ENCODE measurements at regions not wholly inside any gene's neighbourhood (a gene's known extent, or its start where the extent isn't known, plus 50 kb on each side); places are given as distances from the start of the nearest gene placed in this dataset.

DNA sequence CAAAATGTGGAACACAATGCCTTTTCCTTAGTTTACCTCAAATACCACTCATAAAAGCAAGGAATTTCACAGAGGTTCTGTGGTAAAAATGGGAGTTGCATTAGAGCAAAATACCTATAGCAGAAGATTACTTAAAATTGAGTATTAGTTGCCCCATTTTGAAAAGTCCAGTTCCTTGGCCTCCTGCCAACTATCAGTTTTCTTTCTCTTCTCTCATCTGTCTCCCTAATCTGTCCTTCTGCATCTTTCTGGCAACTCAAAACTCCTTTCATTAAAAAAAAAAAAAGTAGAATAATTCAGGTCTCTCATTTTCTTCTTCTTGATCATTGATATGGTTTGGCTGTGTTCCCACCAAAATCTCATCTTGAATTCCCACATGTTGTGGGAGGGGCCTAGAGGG, 127.3 kb downstream of the ATP23 start:
- TF ChIP-seq CTCF (IDR thresholded peaks at IDR 0.05; ENCODE audit: low read depth, low read length): no peak
- DNase-seq (ENCODE audit: low read depth in 2 of 2): peak in 1 of 2 donors; percentile 8
- H3K4me3 ChIP-seq (replicated peaks in 1 of 2; ENCODE audit: low read depth in 2 of 2, low read length in 2 of 2): no peak overlapping the region

DNA sequence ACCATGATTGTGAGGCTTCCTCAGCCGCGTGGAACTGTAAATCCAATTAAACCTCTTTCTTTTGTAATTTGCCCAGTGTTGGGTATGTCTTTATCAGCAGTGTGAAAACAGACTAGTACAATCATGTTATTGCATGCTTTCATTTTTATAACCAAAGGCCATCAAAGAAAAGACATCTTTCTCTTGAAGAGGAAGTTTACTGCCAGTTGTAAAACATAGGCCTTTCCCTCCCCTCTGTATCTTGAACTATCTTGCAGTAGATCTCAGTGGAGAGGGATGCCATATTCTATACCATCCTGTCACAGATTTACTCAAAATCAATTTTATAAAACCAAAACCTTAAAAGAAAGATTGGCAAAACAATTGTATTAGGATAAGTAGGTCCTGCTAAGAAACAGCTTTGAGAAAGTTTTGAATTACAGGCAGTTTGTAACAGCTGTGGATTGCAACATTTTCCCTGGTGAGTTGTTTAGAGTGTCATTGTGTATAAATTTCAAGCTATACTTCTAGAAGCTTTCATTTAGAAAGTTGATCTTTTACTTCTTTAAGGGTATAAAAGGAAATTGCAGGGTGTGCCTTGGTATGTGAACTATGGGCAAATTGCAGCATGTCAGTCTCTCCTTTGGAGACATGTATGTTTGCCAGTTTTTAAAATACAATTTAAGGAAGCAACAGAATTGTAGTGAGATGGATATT, 128.0 kb downstream of the ATP23 start:
- TF ChIP-seq CTCF (IDR thresholded peaks at IDR 0.05; ENCODE audit: low read depth, low read length): no peak
- H3K4me3 ChIP-seq (replicated peaks in 1 of 2; ENCODE audit: low read depth in 2 of 2, low read length in 2 of 2): no peak overlapping the region
- DNase-seq (ENCODE audit: low read depth in 2 of 2): peak; percentile 11 to 55

DNA sequence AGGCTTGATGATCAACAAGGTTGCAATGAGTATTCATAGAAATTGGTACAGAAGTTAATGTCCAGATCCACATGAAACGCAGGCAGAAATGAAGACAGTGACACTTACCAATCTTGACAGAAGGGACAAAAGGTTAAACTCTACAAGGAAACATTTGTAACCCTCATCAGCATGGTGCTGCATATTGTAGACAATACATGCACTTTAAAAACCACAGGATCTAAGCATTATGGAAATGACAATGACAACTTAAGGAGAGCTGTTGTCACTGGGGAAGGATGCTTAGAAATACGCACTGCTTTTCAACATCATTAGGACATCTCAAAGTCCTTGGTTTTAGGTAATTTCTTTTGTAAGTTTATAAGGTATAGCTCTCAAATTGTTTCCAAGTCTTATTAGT, 130.6 kb downstream of the ATP23 start:
- TF ChIP-seq CTCF (IDR thresholded peaks at IDR 0.05; ENCODE audit: low read depth, low read length): no peak
- H3K4me3 ChIP-seq (replicated peaks in 1 of 2; ENCODE audit: low read depth in 2 of 2, low read length in 2 of 2): no peak overlapping the region
- no peak for DNase-seq (ENCODE audit: low read depth in 2 of 2)

DNA sequence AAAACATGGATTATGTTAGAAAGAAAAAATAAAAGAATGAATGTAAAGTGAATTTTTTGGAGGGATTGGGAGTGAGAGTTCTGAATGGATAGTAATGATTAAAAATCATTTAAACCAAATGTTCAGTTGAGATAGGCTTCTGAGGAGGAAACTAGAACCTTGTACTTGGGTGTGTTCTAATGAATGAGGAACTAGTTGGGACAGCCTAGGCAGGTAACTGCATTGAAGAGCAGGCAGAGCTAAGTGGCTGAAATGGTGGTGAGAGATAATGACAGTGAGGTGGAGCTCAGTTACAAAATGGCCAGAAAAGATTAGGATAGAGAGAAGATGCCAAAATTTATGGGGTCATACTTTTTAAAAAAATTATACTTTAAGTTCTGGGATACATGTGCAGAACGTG, 132.9 kb downstream of the ATP23 start:
- no peak overlapping the region for H3K4me3 ChIP-seq (replicated peaks in 1 of 2; ENCODE audit: low read depth in 2 of 2, low read length in 2 of 2)
- no peak for TF ChIP-seq CTCF (IDR thresholded peaks at IDR 0.05; ENCODE audit: low read depth, low read length)
- DNase-seq (ENCODE audit: low read depth in 2 of 2): no peak

- DNase-seq (ENCODE audit: low read depth in 2 of 2): no peak
- H3K4me3 ChIP-seq (replicated peaks in 1 of 2; ENCODE audit: low read depth in 2 of 2, low read length in 2 of 2): no peak overlapping the region
- TF ChIP-seq CTCF (IDR thresholded peaks at IDR 0.05; ENCODE audit: low read depth, low read length): no peak
Observed at GRCh38 chr12:58079806-58080205, 138.4 kb downstream of the ATP23 start.

DNA sequence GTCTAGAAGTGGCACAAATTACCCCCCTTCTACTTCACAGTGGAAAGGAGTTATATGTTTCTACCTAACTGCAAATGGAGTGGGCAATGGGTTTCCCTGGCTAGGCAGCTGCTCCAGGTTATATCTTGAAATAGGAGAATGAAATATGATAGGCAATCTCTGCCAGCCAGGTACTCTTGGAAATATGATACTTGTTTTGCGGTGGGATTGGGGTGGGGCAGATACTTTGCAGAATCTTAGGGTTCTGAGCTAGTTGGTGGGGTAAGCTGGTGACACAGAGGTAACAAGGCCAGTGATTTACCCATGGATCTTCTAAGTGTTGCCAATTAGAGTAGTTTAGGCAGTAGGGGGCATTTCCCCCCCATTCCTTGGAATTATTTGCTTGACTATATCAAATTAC, 140.1 kb downstream of the ATP23 start:
- no peak for TF ChIP-seq CTCF (IDR thresholded peaks at IDR 0.05; ENCODE audit: low read depth, low read length)
- DNase-seq (ENCODE audit: low read depth in 2 of 2): no peak
- H3K4me3 ChIP-seq (replicated peaks in 1 of 2; ENCODE audit: low read depth in 2 of 2, low read length in 2 of 2): no peak overlapping the region

DNA sequence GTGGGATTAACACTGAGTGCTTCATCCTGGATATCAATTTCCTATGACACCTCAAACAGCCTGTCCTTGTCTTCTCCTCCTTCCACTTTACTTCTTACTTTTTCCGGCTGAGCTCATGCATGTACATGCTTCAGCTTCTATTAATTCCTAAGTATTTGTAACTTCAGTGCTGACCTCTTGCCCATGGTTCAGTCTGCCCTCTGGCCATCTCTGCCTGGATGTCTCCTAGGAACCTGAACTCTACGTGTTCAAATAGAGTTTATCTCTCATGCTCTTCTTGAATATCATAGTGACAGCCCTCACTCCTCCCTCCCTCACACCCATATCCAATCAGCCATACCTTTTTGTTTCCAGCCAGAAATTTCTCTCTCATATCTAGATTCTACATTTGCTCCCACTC, 141.6 kb downstream of the ATP23 start:
- no peak for DNase-seq (ENCODE audit: low read depth in 2 of 2)
- TF ChIP-seq CTCF (IDR thresholded peaks at IDR 0.05; ENCODE audit: low read depth, low read length): no peak

More for the DNA sequence above, 141.6 kb downstream of the ATP23 start:
- H3K4me3 ChIP-seq (replicated peaks in 1 of 2; ENCODE audit: low read depth in 2 of 2, low read length in 2 of 2): no peak overlapping the region

All from cardiac fibroblast (primary cell).